ENCODE measurements at regions not wholly inside any gene's neighbourhood (a gene's known extent, or its start where the extent isn't known, plus 50 kb on each side); places are given as distances from the start of the nearest gene placed in this dataset.
"Not testable (repeated sequence)": the region's sequence is repeated elsewhere in the genome, so short reads cannot be mapped to it uniquely, and the experiment has no call there.

DNA sequence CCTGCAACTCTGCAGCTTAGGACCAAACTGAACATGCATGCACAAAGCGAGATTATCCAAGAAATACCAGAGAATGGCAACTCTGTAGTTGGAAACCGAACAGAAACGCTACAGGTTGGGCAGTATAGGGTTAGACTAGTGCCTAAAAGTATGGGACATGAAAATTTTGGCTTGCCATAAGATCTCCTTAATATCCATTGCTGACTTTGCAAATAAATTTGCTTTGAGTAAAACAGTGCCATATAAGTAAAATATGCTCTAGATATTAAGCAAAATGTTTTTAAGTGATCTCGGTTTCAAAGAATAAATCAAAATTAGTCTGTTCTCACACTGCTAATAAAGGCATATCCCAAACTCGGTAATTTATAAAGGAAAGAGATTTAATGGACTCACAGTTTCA lies 456.0 kb downstream of the PRDM9 start:
- no peaks in the 10 kb centered on the region for H3K27me3 Mint-ChIP-seq
- peaks cover 3% of the 10 kb centered on the region for H3K9me3 Mint-ChIP-seq
- no peak overlapping the region for H3K4me3 Mint-ChIP-seq

DNA sequence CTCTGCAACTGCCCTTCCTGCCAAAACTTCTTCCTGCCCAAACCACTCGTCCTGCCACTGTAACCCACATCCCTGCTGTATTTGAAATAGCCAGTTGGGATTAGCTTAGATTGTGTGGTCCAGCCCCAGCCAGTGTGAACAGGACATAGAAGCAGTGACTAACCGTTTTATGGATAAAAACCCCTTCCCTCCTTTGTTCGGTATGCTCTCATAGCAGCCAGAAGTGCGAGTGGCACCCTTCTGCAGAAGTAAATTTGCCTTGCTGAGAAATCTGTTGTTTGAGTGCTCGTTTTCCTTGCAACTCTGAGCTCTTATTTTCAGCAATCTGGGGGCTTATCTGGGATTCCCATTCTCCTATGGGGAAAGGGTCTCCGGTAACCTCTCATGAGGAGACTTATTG lies 470.0 kb downstream of the PRDM9 start:
- Mint-ChIP-seq H3K27ac (no peak overlapping the region), H3K9me3 (peaks cover 21% of the 10 kb centered on the region), H3K36me3 (ENCODE audit: low read depth) (no peaks in the 10 kb centered on the region), H3K4me3 (no peak overlapping the region), H3K27me3 (no peaks in the 10 kb centered on the region), H3K4me1 (no peaks in the 10 kb centered on the region)
- no peak for DNase-seq
- intact Hi-C loops (cut with micrococcal nuclease), result no loop called here

More for the DNA sequence above, 456.0 kb downstream of the PRDM9 start:
- Mint-ChIP-seq H3K36me3 (ENCODE audit: low read depth) (no peaks in the 10 kb centered on the region), H3K4me1 (no peaks in the 10 kb centered on the region), H3K27ac (no peak overlapping the region)
- no peak for DNase-seq
- intact Hi-C loops (cut with micrococcal nuclease), result no loop called here

DNA sequence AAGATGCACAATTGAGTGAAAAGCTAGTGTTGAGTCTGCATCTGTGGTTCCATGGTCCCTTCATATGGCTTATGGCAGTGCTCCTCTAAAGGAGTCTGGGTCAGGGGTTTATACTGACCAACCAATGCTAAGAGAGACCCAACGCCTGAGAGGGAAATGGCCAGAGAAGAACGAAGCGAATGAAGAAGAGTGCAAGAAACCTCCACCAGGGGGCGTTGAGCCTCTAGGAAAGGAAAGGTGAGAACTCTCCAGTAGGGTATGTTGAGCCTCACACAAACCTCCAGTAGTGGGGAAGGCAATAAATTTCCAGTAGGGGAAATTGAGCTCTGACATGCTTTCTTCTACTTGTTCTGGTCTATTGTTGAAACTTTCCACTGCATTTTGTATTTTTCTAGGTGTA lies 470.6 kb downstream of the PRDM9 start:
- DNase-seq, result no peak
- no peaks in the 10 kb centered on the region for H3K27me3 Mint-ChIP-seq
- H3K27ac Mint-ChIP-seq, result no peak overlapping the region
- H3K4me3 Mint-ChIP-seq, result no peak overlapping the region
- H3K9me3 Mint-ChIP-seq, result peaks cover 21% of the 10 kb centered on the region
- no peaks in the 10 kb centered on the region for H3K36me3 Mint-ChIP-seq (ENCODE audit: low read depth)
- H3K4me1 Mint-ChIP-seq, result no peaks in the 10 kb centered on the region
- intact Hi-C loops (cut with micrococcal nuclease), result no loop called here

GRCh38 chr5:23991406-23991805 lies 484.0 kb downstream of the PRDM9 start:
- Mint-ChIP-seq H3K9me3 (no peaks in the 10 kb centered on the region), H3K27me3 (no peaks in the 10 kb centered on the region), H3K27ac (no peak overlapping the region), H3K4me3 (no peak overlapping the region), H3K36me3 (ENCODE audit: low read depth) (no peaks in the 10 kb centered on the region), H3K4me1 (no peaks in the 10 kb centered on the region)
- no peak for DNase-seq
- intact Hi-C loops (cut with micrococcal nuclease), result no loop called here

GRCh38 chr5:23994581-23995370 lies 487.4 kb downstream of the PRDM9 start:
- no peaks in the 10 kb centered on the region for H3K4me1 Mint-ChIP-seq
- no peaks in the 10 kb centered on the region for H3K36me3 Mint-ChIP-seq (ENCODE audit: low read depth)
- no peak overlapping the region for H3K4me3 Mint-ChIP-seq
- no peak for DNase-seq
- no peaks in the 10 kb centered on the region for H3K27me3 Mint-ChIP-seq
- intact Hi-C loops (cut with micrococcal nuclease), result no loop called here
- peaks cover 3% of the 10 kb centered on the region for H3K9me3 Mint-ChIP-seq
- no peak overlapping the region for H3K27ac Mint-ChIP-seq

GRCh38 chr5:23996525-23996924 lies 489.1 kb downstream of the PRDM9 start:
- H3K4me3 Mint-ChIP-seq, result no peak overlapping the region
- no peak overlapping the region for H3K27ac Mint-ChIP-seq
- no peaks in the 10 kb centered on the region for H3K4me1 Mint-ChIP-seq
- H3K27me3 Mint-ChIP-seq, result no peaks in the 10 kb centered on the region
- DNase-seq, result no peak
- H3K9me3 Mint-ChIP-seq, result peaks cover 3% of the 10 kb centered on the region
- no peaks in the 10 kb centered on the region for H3K36me3 Mint-ChIP-seq (ENCODE audit: low read depth)
- intact Hi-C loops (cut with micrococcal nuclease), result no loop called here

- no peaks in the 10 kb centered on the region for H3K4me1 Mint-ChIP-seq
- peaks cover 6% of the 10 kb centered on the region for H3K9me3 Mint-ChIP-seq
- no peak overlapping the region for H3K4me3 Mint-ChIP-seq
- H3K27ac Mint-ChIP-seq, result no peak overlapping the region
- intact Hi-C loops (cut with micrococcal nuclease), result no loop called here
- no peak for DNase-seq
- no peaks in the 10 kb centered on the region for H3K27me3 Mint-ChIP-seq
- H3K36me3 Mint-ChIP-seq (ENCODE audit: low read depth), result no peaks in the 10 kb centered on the region
These were observed 498.0 kb downstream of the PRDM9 start for GRCh38 chr5:24005384-24005783.

DNA sequence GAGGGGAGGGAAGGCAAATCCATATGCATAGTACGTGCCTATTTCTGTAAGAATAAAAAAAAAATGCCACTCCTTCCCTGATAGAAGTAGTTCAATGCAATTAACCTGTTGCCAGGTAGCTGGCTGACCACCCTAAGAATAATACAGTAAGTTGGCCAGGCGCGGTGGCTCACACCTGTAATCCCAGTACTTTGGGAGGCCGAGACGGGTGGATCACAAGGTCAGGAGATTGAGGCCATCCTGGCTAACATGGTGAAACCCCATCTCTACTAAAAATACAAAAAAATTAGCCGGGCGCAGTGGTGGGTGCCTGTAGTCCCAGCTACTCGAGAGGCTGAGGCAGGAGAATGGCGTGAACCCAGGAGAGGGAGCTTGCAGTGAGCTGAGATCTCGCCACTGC lies 510.3 kb downstream of the PRDM9 start:
- H3K4me1 Mint-ChIP-seq; H3K27me3 Mint-ChIP-seq; H3K36me3 Mint-ChIP-seq (ENCODE audit: low read depth); H3K27ac Mint-ChIP-seq; H3K9me3 Mint-ChIP-seq; intact Hi-C loops (cut with micrococcal nuclease); H3K4me3 Mint-ChIP-seq; DNase-seq: not testable (repeated sequence)

- Mint-ChIP-seq H3K27ac (no peak overlapping the region), H3K4me3 (no peak overlapping the region), H3K27me3 (no peaks in the 10 kb centered on the region), H3K4me1 (no peaks in the 10 kb centered on the region), H3K36me3 (ENCODE audit: low read depth) (no peaks in the 10 kb centered on the region), H3K9me3 (peaks cover 9% of the 10 kb centered on the region)
- intact Hi-C loops (cut with micrococcal nuclease), result no loop called here
- no peak for DNase-seq
These were observed 518.9 kb downstream of the PRDM9 start for GRCh38 chr5:24026288-24026687.

- H3K9me3 Mint-ChIP-seq, result peaks cover 16% of the 10 kb centered on the region
- intact Hi-C loops (cut with micrococcal nuclease), result no loop called here
- no peak overlapping the region for H3K4me3 Mint-ChIP-seq
- H3K36me3 Mint-ChIP-seq (ENCODE audit: low read depth), result no peaks in the 10 kb centered on the region
- H3K27me3 Mint-ChIP-seq, result no peaks in the 10 kb centered on the region
- H3K4me1 Mint-ChIP-seq, result no peaks in the 10 kb centered on the region
- DNase-seq, result no peak
- no peak overlapping the region for H3K27ac Mint-ChIP-seq
These were observed 535.3 kb downstream of the PRDM9 start for GRCh38 chr5:24042688-24043087.

DNA sequence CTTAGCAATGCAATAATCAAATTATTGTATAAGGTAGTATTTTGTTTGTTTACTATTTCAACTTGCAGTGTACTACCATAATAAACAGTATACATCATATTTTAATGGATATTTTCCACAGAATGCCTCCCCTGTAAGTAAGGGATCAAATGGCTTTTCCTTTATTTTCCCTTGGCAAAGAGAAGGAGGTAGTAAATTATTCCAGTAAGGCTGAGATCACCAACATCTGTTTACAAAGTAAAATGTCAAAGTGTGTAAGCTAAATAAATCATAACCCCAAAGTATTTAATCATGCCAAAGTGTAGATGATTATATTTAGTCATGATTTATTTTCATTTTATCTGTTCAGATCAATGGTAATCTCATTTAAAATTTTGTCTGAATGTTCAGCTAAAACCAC lies 537.6 kb downstream of the PRDM9 start:
- Mint-ChIP-seq H3K4me1 (no peaks in the 10 kb centered on the region), H3K27ac (no peak overlapping the region), H3K27me3 (no peaks in the 10 kb centered on the region), H3K4me3 (no peak overlapping the region), H3K9me3 (peaks cover 10% of the 10 kb centered on the region), H3K36me3 (ENCODE audit: low read depth) (no peaks in the 10 kb centered on the region)
- no peak for DNase-seq
- intact Hi-C loops (cut with micrococcal nuclease), result no loop called here

DNA sequence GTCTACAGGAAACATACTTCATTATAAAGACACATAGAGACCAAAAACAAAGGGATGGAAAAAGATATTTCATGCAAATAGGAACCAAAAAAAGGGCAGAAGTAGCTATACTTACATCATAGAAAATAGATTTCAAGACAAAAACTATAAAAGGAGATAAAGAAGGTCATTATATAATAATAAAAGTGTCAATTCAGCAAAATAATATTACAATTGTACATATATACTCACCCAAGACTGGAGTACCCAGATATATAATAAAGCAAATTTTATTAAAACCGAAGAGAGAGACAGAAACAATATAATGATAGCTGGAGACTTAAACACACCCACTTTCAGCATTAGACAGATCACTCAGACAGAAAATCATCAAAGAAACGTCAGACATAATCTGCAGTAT lies 546.3 kb downstream of the PRDM9 start:
- H3K4me1 Mint-ChIP-seq, result no peaks in the 10 kb centered on the region
- no peak overlapping the region for H3K4me3 Mint-ChIP-seq
- no peak for DNase-seq
- H3K27me3 Mint-ChIP-seq, result no peaks in the 10 kb centered on the region
- intact Hi-C loops (cut with micrococcal nuclease), result no loop called here
- no peaks in the 10 kb centered on the region for H3K36me3 Mint-ChIP-seq (ENCODE audit: low read depth)
- H3K27ac Mint-ChIP-seq, result no peak overlapping the region
- peaks cover 9% of the 10 kb centered on the region for H3K9me3 Mint-ChIP-seq

DNA sequence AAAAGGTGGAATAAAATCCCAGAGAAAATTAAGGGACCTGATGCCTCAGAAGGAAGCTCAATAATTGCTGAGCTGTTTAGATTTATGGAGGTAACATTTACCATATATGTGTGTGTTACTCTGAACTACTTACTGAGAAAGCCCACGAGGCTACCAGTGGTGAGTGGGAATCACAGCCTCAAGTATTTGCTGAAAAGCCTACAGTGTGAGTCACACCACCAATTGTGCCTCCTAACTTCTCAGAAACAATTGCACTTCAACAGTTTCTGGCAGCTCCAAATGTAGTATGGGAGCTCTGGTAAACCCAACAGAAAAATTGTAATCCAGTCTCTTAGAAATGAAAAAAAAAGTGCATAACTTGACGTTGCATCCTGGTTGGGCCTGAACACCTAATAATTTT lies 551.6 kb downstream of the PRDM9 start:
- no peak for DNase-seq
- Mint-ChIP-seq H3K4me3 (no peak overlapping the region), H3K36me3 (ENCODE audit: low read depth) (no peaks in the 10 kb centered on the region), H3K4me1 (no peaks in the 10 kb centered on the region), H3K27ac (no peak overlapping the region), H3K27me3 (no peaks in the 10 kb centered on the region), H3K9me3 (no peaks in the 10 kb centered on the region)
- intact Hi-C loops (cut with micrococcal nuclease), result no loop called here

DNA sequence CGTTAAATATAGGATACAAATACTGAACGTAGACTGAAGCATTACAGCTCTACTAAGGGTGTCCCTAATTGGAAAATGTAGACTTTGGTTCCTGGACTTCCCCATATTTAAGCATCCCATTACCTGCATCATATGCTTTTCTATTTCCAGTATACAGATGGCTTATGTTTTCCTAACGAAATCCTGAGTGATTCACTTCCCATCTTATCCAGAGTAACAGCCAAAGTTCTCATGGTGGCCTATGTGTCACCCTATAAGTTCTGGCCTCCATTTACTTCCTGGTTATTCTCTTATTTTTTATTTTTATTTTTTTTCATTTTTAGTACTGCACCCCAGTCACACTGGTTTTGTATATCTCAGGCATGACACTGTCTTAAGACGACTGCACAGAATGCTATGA lies 552.3 kb downstream of the PRDM9 start:
- no peak for DNase-seq
- Mint-ChIP-seq H3K4me3 (no peak overlapping the region), H3K4me1 (no peaks in the 10 kb centered on the region), H3K27ac (no peak overlapping the region), H3K36me3 (ENCODE audit: low read depth) (no peaks in the 10 kb centered on the region), H3K27me3 (no peaks in the 10 kb centered on the region), H3K9me3 (no peaks in the 10 kb centered on the region)
- intact Hi-C loops (cut with micrococcal nuclease), result no loop called here

GRCh38 chr5:24065779-24066178 lies 558.4 kb downstream of the PRDM9 start:
- H3K9me3 Mint-ChIP-seq, result peaks cover 10% of the 10 kb centered on the region
- no peak for DNase-seq
- H3K4me1 Mint-ChIP-seq, result no peaks in the 10 kb centered on the region
- no peak overlapping the region for H3K27ac Mint-ChIP-seq
- H3K27me3 Mint-ChIP-seq, result no peaks in the 10 kb centered on the region
- intact Hi-C loops (cut with micrococcal nuclease), result no loop called here
- no peak overlapping the region for H3K4me3 Mint-ChIP-seq
- H3K36me3 Mint-ChIP-seq (ENCODE audit: low read depth), result no peaks in the 10 kb centered on the region
